K562 (cell line): ENCODE measurements at regions not wholly inside any gene's neighbourhood (a gene's known extent, or its start where the extent isn't known, plus 50 kb on each side); places are given as distances from the start of the nearest gene placed in this dataset.
A peak's percentile ranks its signal among the peaks of the same experiment; 100 is the strongest.

Experiments used
- ATAC-seq: fragments of 200-7000 bp; cut with Tn5 transposase; 3 replicates; pipeline ENCODE4 v1.9.1; 2020; ENCODE audit warnings: moderate library complexity
- BruUV-seq: library from RNA; stranded (reverse); fragments of 400-500 nt; replicated peaks from 2 replicates; lab custom pipeline; 2021; lab: Mats Ljungman, UMichigan
- CTCF ChIA-PET: fragments of 300-600 bp; formaldehyde crosslinking; extraction: SDS; loops from one replicate; lab custom pipeline; 2021; ENCODE audit warnings: low intra/inter-chr PET ratio; lab: Yijun Ruan, JAX
- POLR2A ChIA-PET: fragments of 300-600, 350-650 bp; sonication (Branson Sonifier 250); formaldehyde crosslinking; extraction: SDS; loops from one replicate; lab custom pipeline; 2021; ENCODE audit warnings: antibody characterized with exemption, inconsistent platforms; lab: Yijun Ruan, JAX
- DNase-seq, 4 experiments: peaks; one replicate each; pipeline versions ENCODE4 v3.0.0 to v3.0.0-alpha.2; 2011 to 2018; ENCODE audit warnings: low spot score in 3 of 4, mixed read lengths in 3 of 4; ENCODE audit errors: extremely low read depth in 1 of 4
- FAIRE-seq: peaks from 2 replicates; lab custom pipeline; 2011; peaks lifted over from hg19 to GRCh38; lab: Jason Lieb, UNC
- H2AFZ ChIP-seq: 2 replicates; pipeline ENCODE4 v1.6.0; 2011; ENCODE audit warnings: low read depth, low read length, control low read depth, inconsistent platforms
- H3K27ac ChIP-seq: fragments of 200-600 bp; 3 replicates; pipeline ENCODE4 v1.8.0; 2011; ENCODE audit warnings: low read depth, mild to moderate bottlenecking, control low read depth, inconsistent platforms, low read length, moderate library complexity, mixed read lengths; ENCODE audit errors: extremely low read depth
- H3K27me3 ChIP-seq, 2 experiments: fragments of 300-600 bp in 1 of 2; 2 replicates in 1 of 2; 3 replicates in 1 of 2; pipeline versions ENCODE4 v1.6.0 to v1.8.0; 2011; ENCODE audit warnings: inconsistent platforms in 2 of 2, low read length in 2 of 2, mild to moderate bottlenecking in 1 of 2, mixed read lengths in 1 of 2, moderate library complexity in 1 of 2; ENCODE audit not compliant: control insufficient read depth in 2 of 2, insufficient read depth in 2 of 2
- H3K36me3 ChIP-seq: fragments of 300-600 bp; 3 replicates; pipeline ENCODE4 v1.8.0; 2011; ENCODE audit warnings: mild to moderate bottlenecking, low read length, inconsistent platforms; ENCODE audit not compliant: control insufficient read depth, insufficient read depth
- H3K4me1 ChIP-seq, 2 experiments: fragments of 200-600 bp in 1 of 2; replicated peaks in 1 of 2; 2 replicates in 1 of 2; 3 replicates in 1 of 2; pipeline versions ENCODE4 v1.5.1 to v1.8.0; 2011; ENCODE audit warnings: inconsistent platforms in 2 of 2, low read length in 2 of 2, mild to moderate bottlenecking in 1 of 2, mixed read lengths in 1 of 2, moderate library complexity in 1 of 2; ENCODE audit not compliant: control insufficient read depth in 2 of 2, insufficient read depth in 2 of 2
- H3K4me2 ChIP-seq: 2 replicates; pipeline ENCODE4 v1.6.1; 2011; ENCODE audit warnings: low read length, control low read depth, inconsistent platforms, mixed read lengths; ENCODE audit not compliant: insufficient read depth
- H3K4me3 ChIP-seq: fragments of 200-600 bp; sonication (generic), shearing (Covaris generic); 2 replicates; pipeline ENCODE4 v1.5.1; 2016; ENCODE audit warnings: control low read depth, inconsistent platforms
- H3K79me2 ChIP-seq: fragments of 200-600 bp; 3 replicates; pipeline ENCODE4 v1.8.0; 2011; ENCODE audit warnings: low read length, inconsistent platforms; ENCODE audit not compliant: control insufficient read depth, insufficient read depth
- H3K9ac ChIP-seq, 2 experiments: 2 replicates each; pipeline versions ENCODE4 v1.6.0 to v1.6.1; 2011; ENCODE audit warnings: low read depth in 2 of 2, low read length in 2 of 2, control low read depth in 1 of 2, inconsistent platforms in 1 of 2, mild to moderate bottlenecking in 1 of 2, mixed read lengths in 1 of 2; ENCODE audit not compliant: insufficient read depth in 1 of 2
- H3K9me1 ChIP-seq: one replicate; pipeline ENCODE4 v1.6.0; 2011; ENCODE audit warnings: inconsistent platforms, mild to moderate bottlenecking, low read length, moderate library complexity; ENCODE audit not compliant: control insufficient read depth, insufficient read depth
- H3K9me3 ChIP-seq: replicated peaks from 2 replicates; pipeline ENCODE4 v1.5.1; 2011; ENCODE audit warnings: low read depth, low read length, inconsistent platforms; ENCODE audit not compliant: control insufficient read depth, insufficient read depth
- H4K20me1 ChIP-seq: replicated peaks from 2 replicates; pipeline ENCODE4 v1.6.1; 2011; ENCODE audit warnings: low read length, inconsistent platforms, mixed read lengths; ENCODE audit not compliant: control insufficient read depth, insufficient read depth
- ADNP ChIP-seq: fragments of 200-800 bp; sonication (Bioruptor generic); IDR thresholded peaks from 2 replicates; pipeline ENCODE4 v1.6.1; 2016; ENCODE audit warnings: missing genetic modification characterization, missing compliant biosample characterization
- GTF2A2 ChIP-seq: IDR thresholded peaks from 2 replicates; pipeline ENCODE4 v1.6.1; 2016; ENCODE audit warnings: mild to moderate bottlenecking, missing genetic modification characterization, missing compliant biosample characterization
- HLTF ChIP-seq: fragments of 450-650 bp; IDR thresholded peaks from 2 replicates; pipeline ENCODE4 v1.6.1; 2016
- JUN ChIP-seq, 2 experiments: sonication (generic) in 1 of 2; formaldehyde crosslinking in 1 of 2; IDR thresholded peaks; 2 replicates each; pipeline versions ENCODE4 v1.6.1 to v1.8.0; 2012 to 2022; ENCODE audit warnings: borderline replicate concordance in 2 of 2, mild to moderate bottlenecking in 2 of 2, improper control_type of control experiment in 1 of 2, low read depth in 1 of 2, low read length in 1 of 2, missing genetic modification reagents in 1 of 2
- KLF6 ChIP-seq: fragments of 250-450 bp; sonication (Bioruptor Pico); IDR thresholded peaks from 2 replicates; pipeline ENCODE4 v1.4.0; 2020; ENCODE audit warnings: mild to moderate bottlenecking, moderate library complexity, borderline replicate concordance
- NCOA6 ChIP-seq: fragments of 450-650 bp; IDR thresholded peaks from 2 replicates; pipeline ENCODE4 v1.6.1; 2017; ENCODE audit warnings: mild to moderate bottlenecking
- NELFE ChIP-seq: IDR thresholded peaks from 2 replicates; pipeline ENCODE4 v1.6.1; 2011; ENCODE audit warnings: mild to moderate bottlenecking; ENCODE audit not compliant: insufficient read depth, insufficient read length
- SMARCA5 ChIP-seq: fragments of 450-650 bp; IDR thresholded peaks from 2 replicates; pipeline ENCODE4 v1.6.1; 2016
- SUPT5H ChIP-seq: fragments of 450-650 bp; IDR thresholded peaks from 2 replicates; pipeline ENCODE4 v1.6.1; 2016
- TBL1XR1 ChIP-seq, 2 experiments: IDR thresholded peaks; 2 replicates each; pipeline ENCODE4 v1.6.1; 2012; ENCODE audit warnings: improper control_type of control experiment in 2 of 2, low read length in 2 of 2, mild to moderate bottlenecking in 1 of 2
- TEAD4 ChIP-seq, 2 experiments: sonication (generic) in 1 of 2; formaldehyde crosslinking in 1 of 2; IDR thresholded peaks; 2 replicates each; pipeline versions ENCODE4 v1.6.1 to v1.8.0; 2012 to 2022; ENCODE audit warnings: borderline replicate concordance in 1 of 2, inconsistent platforms in 1 of 2, low read length in 1 of 2, mild to moderate bottlenecking in 1 of 2, missing genetic modification reagents in 1 of 2
- TGIF2 ChIP-seq: sonication (generic); formaldehyde crosslinking; IDR thresholded peaks from 2 replicates; pipeline ENCODE4 v1.8.1; 2022; ENCODE audit warnings: mild to moderate bottlenecking, missing genetic modification reagents, moderate library complexity
- TSHZ1 ChIP-seq: fragments of 250-450 bp; sonication (Bioruptor Pico); IDR thresholded peaks from 2 replicates; pipeline ENCODE4 v1.4.0; 2020; ENCODE audit warnings: mild to moderate bottlenecking, moderate library complexity
- XRCC4 ChIP-seq: IDR thresholded peaks from one replicate; pipeline ENCODE4 v1.6.1; 2011; ENCODE audit not compliant: insufficient read depth, insufficient read length; ENCODE audit errors: extremely low read depth
- ZBTB17 ChIP-seq: fragments of 450-650 bp; formaldehyde crosslinking; IDR thresholded peaks from 2 replicates; pipeline ENCODE4 v1.4.0; 2020; ENCODE audit warnings: mild to moderate bottlenecking
- ZFPM2 ChIP-seq: fragments of 250-450 bp; sonication (Bioruptor Pico); IDR thresholded peaks from 2 replicates; pipeline ENCODE4 v1.5.1; 2022; ENCODE audit warnings: mild to moderate bottlenecking
- ZNF184 ChIP-seq: sonication (generic); formaldehyde crosslinking; IDR thresholded peaks from 2 replicates; pipeline ENCODE4 v1.5.0; 2020; ENCODE audit warnings: missing genetic modification reagents
- ZNF282 ChIP-seq: sonication (generic); formaldehyde crosslinking; IDR thresholded peaks from 2 replicates; pipeline ENCODE4 v1.8.1; 2023; ENCODE audit warnings: missing genetic modification reagents
- WGBS: fragments of 100-300 bp; shearing (Covaris generic); methylation state at CpG from one replicate; pipeline ENCODE4 v1.1.6; 2016; ENCODE audit warnings: low coverage, mixed read lengths; ENCODE audit not compliant: insufficient coverage; ENCODE audit errors: missing lambda C conversion rate; 5-methylcytosine and 5-hydroxymethylcytosine counted together
- in situ Hi-C: fragments of 300-500 bp; cut with MboI; formaldehyde crosslinking; loops from 4 replicates; pipeline ENCODE4 v1.15.0; 2018; ENCODE audit warnings: inconsistent platforms, mixed read lengths
- intact Hi-C: fragments of 100-400 bp; cut with micrococcal nuclease; formaldehyde crosslinking; loops from 2 replicates; pipeline ENCODE4 v1.14.2; 2022
- TF ChIP-seq, protein P1 (sequence below): sonication (generic); formaldehyde crosslinking; IDR thresholded peaks from 2 replicates; pipeline ENCODE4 v1.9.0; 2022; ENCODE audit warnings: mild to moderate bottlenecking, missing genetic modification reagents

GRCh38 chr22:22768885-22769284, 118.7 kb upstream of the IGLL5 start:
- H3K27ac ChIP-seq: no peak overlapping the region
- DNase-seq: no peak
- no peak overlapping the region for H3K4me3 ChIP-seq
- ChIA-PET POLR2A (interaction anchor here (0.5 to 3.3 kb wide), 20 partner anchors 8 to 411 kb away, joined by 3 to 16 read pairs (median 6); partner anchors contain the start of gene BCR), CTCF (interaction anchor here (0.5 to 2.4 kb wide), 8 partner anchors 10 to 508 kb away, joined by 3 to 17 read pairs (median 5); no protein-coding TSS in a partner anchor)
- H3K9me1 ChIP-seq: peaks cover 3% of the 10 kb centered on the region
- no peaks in the 10 kb centered on the region for H3K9me3 ChIP-seq
- no peaks in the 10 kb centered on the region for H3K4me1 ChIP-seq
- H4K20me1 ChIP-seq: peaks cover 48% of the 10 kb centered on the region
- no peak for ATAC-seq
- H3K9ac ChIP-seq: no peak overlapping the region
- no peaks in the 10 kb centered on the region for H3K36me3 ChIP-seq
- BruUV-seq: no TSS peak
- no peak for FAIRE-seq
- peaks cover 5 to 25% of the 10 kb centered on the region in 2 experiments; a peak in 3 of 5 replicates for H3K27me3 ChIP-seq
- H3K4me2 ChIP-seq: no peak overlapping the region
- in situ Hi-C loops: loop anchor here (5.0 kb wide), 1 partner anchor 62 kb away; no protein-coding TSS in a partner anchor
- 3% methylated on average over 2 of the region's 2 CpGs for WGBS
- H2AFZ ChIP-seq: no peak overlapping the region
- intact Hi-C loops: no loop called here
- no peaks in the 10 kb centered on the region for H3K79me2 ChIP-seq
- TF ChIP-seq GTF2A2 (tag): no peak
- TF ChIP-seq ZBTB17 (CRISPR knock-in tag): no peak
- TF ChIP-seq JUN (IDR thresholded peaks at IDR 0.05; ENCODE audit: borderline replicate concordance, low read depth, low read length): no peak
- no peak for TF ChIP-seq JUN (CRISPR knock-in tag; IDR thresholded peaks at IDR 0.05; ENCODE audit: borderline replicate concordance)
- TF ChIP-seq TSHZ1: no peak
- TF ChIP-seq ZNF184 (CRISPR knock-in tag): 0 out of 2 replicates have a peak, but pooled peaks have one; percentile 19
- no peak for TF ChIP-seq XRCC4
- TF ChIP-seq ADNP (tag): no peak
- no peak for TF ChIP-seq SUPT5H
- no peak for TF ChIP-seq NCOA6
- no peak for TF ChIP-seq SMARCA5
- no peak for TF ChIP-seq TGIF2 (CRISPR knock-in tag)
- TF ChIP-seq, protein P1, sequence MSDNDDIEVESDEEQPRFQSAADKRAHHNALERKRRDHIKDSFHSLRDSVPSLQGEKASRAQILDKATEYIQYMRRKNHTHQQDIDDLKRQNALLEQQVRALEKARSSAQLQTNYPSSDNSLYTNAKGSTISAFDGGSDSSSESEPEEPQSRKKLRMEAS (CRISPR knock-in tag): 0 out of 2 replicates have a peak, but pooled peaks have one; percentile 33
- no peak for TF ChIP-seq HLTF
- TF ChIP-seq NELFE: no peak
- no peak for TF ChIP-seq KLF6 (CRISPR knock-in tag)
- TF ChIP-seq TEAD4 (IDR thresholded peaks at IDR 0.05; ENCODE audit: low read length): no peak
- 0 out of 2 replicates have a peak, but pooled peaks have one; percentile 55 for TF ChIP-seq TEAD4 (CRISPR knock-in tag; IDR thresholded peaks at IDR 0.05; ENCODE audit: borderline replicate concordance)
- 0 out of 2 replicates have a peak, but pooled peaks have one; percentile 32 for TF ChIP-seq ZNF282
- TF ChIP-seq TBL1XR1 (IDR thresholded peaks at IDR 0.05; ENCODE audit: low read length in 2 of 2): 0 out of 4 replicates have a peak, but pooled peaks of 1 of the 2 experiments have one; percentile 18
- TF ChIP-seq ZFPM2 (CRISPR knock-in tag): no peak
